Anterior cingulate cortex (tissue), 58 donors: ENCODE measurements at regions not wholly inside any gene's neighbourhood (a gene's known extent, or its start where the extent isn't known, plus 50 kb on each side); places are given as distances from the start of the nearest gene placed in this dataset.
"Not testable (repeated sequence)": the region's sequence is repeated elsewhere in the genome, so short reads cannot be mapped to it uniquely, and the experiment has no call there.

Experiments used
- DNase-seq, 58 donors: peaks; one replicate each; lab custom pipeline; 2025; lab: John Stamatoyannopoulos, UW

DNA sequence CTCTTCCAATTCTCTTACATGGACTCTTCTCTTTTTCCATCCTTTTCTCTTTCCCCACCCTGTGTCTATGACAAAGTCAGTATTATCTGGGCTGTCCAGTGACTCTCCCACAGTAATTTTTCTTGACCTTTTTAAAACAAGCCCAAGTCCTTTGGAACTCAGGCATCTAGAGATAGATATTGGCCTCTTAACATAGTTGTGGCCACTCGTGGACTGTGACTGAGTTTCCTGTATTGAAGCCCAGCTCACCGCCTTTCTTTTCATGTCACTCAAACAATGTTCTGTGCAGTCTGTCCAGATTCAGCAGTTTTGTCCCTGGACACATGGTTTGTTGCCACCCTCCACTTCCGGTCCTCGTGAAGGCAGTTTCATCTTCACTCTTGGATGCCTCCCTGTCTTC lies 110.9 kb upstream of the CDC14C start:
- DNase-seq = no peak

DNA sequence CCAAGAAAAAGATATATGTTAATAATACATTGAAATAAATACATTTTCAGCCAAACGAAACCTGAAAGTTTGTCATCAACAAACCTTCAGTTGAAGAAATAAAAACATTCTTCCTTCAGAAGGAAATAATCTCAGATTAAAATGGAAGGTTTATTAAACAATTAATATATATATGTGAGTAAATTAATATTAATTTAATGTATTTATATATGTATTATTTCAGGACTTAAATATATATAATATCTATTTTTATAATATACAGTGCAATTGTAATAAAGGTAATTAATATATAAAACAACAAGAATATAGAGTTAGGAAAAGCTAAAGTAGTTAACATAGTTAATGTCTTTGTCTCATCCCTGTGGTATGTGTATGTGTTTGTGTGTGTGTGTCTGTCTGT lies 102.2 kb upstream of the CDC14C start:
- DNase-seq = no peak

DNA sequence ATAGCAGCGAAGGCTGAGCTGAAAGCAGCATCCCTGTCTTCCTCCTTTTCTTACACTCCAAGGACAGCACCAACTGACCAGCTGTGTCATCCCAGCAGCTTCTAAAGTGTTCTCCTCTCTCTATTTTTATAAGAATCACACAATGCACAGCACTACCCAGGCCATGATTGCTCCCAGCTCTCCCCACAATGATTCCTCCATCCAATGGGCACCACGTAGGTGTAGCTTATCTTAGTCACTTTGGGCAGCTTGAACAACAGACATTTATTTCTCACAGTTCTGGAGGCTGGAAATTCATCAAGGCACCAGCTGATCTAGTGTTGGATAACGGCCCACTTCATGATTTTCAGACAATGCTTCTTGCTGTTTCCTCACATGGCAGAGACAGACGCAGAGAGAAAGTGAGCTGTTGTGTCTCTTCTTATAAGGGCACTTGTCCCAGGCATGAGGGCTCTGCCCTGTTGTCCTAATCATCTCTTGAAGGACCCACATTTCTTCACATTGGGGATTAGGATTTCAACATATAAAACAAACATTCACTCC lies 92.0 kb upstream of the CDC14C start:
- DNase-seq = peak in 45 of 58 donors; percentile 4 to 77 (median 42)

DNA sequence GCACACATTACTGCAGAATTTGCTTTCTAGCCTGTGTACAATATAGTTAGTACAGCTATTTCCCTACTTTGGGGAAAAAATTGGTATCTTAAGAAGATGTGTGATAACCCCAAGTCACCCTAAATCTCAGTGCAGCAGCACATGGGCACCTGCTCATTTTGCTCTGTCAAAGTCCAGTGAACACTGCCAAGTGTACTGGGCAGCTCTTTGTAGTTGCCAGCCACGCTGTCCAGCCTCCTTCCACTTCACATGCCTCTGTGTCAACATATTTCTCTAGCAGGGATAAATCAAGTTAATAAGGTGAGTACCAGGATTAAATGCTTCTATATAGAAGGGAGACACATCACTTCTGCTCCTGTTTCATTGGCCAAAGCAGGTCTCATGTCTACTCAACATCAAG lies 87.1 kb upstream of the CDC14C start:
- no peak for DNase-seq

DNA sequence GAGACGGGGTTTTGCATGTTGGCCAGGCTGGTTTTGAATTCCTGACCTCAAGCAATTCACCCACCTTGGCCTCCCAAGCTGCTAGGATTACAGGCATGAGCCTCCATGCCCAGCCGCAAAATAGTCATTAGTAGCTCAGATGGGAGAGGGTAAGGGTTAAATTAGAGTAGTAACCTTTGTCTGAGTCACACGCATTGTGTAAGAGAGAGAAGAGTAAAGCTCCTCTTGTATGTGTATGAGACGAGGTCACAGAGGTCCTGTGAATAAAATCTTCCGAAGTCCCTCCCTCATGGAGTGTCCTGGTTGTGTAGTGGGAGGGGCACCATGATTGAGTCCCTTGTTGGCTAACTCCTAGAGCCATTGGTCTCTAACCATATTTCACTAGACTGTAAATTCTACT lies 85.2 kb upstream of the CDC14C start:
- DNase-seq = no peak

DNA sequence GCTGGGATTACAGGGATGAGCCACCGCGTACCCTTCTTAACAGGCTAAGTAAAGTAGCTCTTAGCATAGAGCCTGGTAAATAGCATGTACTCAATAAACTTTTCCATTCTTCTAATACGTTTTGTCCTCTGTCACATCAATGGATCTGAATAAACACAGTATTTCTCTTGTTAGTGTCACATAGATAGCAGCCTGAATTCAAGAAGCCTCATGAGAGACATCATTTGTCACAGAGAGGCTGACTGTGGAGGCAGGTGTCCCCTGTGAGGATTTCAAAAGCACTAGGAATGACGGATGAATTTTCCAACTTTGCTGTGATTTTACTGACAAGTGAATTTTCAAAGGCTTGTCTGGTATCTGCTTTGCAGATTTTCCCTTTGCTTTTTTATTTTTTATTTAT lies 82.6 kb upstream of the CDC14C start:
- DNase-seq = no peak

DNA sequence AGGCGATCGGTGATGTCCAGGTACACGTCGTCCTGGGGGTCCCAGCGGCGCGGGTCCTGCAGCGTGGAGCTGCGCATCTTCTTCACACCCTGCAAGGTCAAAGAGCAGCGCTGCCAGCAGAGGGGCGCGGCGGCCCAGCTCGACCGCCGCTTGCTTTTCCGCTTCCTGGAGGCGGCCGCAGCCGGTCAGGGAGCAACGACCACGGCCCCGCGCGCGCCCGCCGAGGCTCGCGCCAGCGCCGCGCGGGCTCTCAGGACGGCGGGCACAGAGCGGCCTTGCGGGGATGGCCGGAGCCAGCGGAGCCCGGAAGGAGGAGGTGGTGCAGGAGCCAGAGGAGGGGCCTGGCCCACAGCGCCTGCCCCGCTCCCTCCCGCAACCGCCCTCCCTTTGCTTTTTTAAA lies 76.4 kb upstream of the CDC14C start:
- no peak for DNase-seq

DNA sequence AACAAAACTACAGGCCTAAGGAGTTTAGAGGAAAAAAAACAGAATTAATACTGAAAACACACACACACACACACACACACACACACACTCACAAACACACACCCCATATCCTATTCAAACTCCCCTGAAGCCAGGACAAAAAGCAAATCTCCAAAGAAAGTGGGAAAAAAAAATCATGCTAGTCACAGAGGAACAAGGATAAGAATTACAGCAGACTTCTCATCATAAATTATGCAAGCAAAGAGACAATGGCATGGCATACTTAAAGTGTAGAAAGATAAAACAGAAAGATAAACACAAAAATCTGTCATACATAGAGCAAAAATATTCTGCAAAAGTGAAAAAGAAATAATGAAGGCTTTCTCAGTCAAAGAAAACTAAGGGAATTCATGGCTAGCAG lies 63.9 kb upstream of the CDC14C start:
- not testable (repeated sequence) for DNase-seq

DNA sequence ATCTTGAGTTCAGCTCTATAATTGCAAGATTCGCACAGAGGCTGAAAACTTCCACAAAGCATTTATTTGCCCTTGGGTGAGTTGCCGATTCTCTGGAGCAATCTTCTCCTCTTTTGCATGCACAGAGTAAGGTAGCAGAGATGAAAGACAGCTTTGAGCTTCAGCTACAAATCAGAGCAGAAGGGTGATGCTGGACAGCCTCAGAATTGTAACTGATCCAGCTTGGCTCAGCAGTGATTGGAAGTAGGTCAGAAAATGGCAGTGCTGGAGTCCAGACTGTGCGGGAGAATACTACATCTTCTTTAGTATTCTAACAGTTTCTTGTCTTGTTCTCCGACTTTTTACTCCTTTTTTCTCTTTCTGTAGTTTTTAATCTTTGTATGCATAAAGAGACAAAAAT lies 55.4 kb upstream of the CDC14C start:
- peak in 33 of 58 donors; percentile 1 to 68 (median 23) for DNase-seq

DNA sequence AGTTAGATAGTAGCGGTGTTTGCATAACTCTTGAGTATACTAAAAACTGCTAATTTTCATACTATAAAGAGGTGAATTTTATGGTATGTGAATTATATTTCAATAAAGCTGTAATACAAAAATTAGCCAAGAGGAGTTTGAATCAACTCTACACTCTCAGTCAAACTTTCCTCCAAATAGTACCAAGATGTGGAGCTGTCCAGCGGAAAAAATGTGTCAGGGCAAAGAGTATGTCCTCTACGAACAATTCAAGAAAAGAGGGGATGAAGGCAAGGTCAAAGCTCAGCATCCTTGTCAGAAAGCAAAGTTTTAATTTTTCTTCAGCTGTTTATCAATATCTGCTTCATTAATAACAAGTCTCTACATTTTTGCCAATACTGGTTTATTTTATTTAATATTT lies 51.8 kb upstream of the CDC14C start:
- DNase-seq = no peak
